MCF 10A (cell line): ENCODE measurements at regions not wholly inside any gene's neighbourhood (a gene's known extent, or its start where the extent isn't known, plus 50 kb on each side); places are given as distances from the start of the nearest gene placed in this dataset.

ENCODE experiments used
- BruUV-seq: library from RNA; stranded (reverse); fragments of 400-500 nt; replicated peaks from 2 replicates; lab custom pipeline; 2021; lab: Mats Ljungman, UMichigan
- CTCF ChIA-PET: fragments of 300-600 bp; sonication (Branson Sonifier 250); formaldehyde crosslinking; extraction: SDS; loops from one replicate; lab custom pipeline; 2021; ENCODE audit warnings: antibody characterized with exemption, inconsistent platforms; lab: Yijun Ruan, JAX
- POLR2A ChIA-PET: fragments of 300-600, 350-650 bp; sonication (Branson Sonifier 250); formaldehyde crosslinking; extraction: SDS; loops from one replicate; lab custom pipeline; 2020; ENCODE audit warnings: antibody characterized with exemption, inconsistent platforms; lab: Yijun Ruan, JAX
- DNase-seq: peaks from one replicate; pipeline ENCODE4 v3.0.0-alpha.2; 2018; ENCODE audit not compliant: unreplicated experiment
- H3K27ac Mint-ChIP-seq: one replicate; pipeline ENCODE4 v1.8.0; 2022; ENCODE audit warnings: mild to moderate bottlenecking, low read depth, mixed read lengths; ENCODE audit not compliant: unreplicated experiment
- H3K27me3 Mint-ChIP-seq: one replicate; pipeline ENCODE4 v1.8.0; 2022; ENCODE audit warnings: mixed read lengths; ENCODE audit not compliant: insufficient read depth, unreplicated experiment
- H3K36me3 Mint-ChIP-seq: one replicate; pipeline ENCODE4 v1.8.0; 2022; ENCODE audit warnings: mild to moderate bottlenecking, moderate library complexity, mixed read lengths; ENCODE audit not compliant: insufficient read depth, unreplicated experiment
- H3K4me1 Mint-ChIP-seq: one replicate; pipeline ENCODE4 v1.8.0; 2022; ENCODE audit warnings: mixed read lengths; ENCODE audit not compliant: insufficient read depth, unreplicated experiment
- H3K4me3 Mint-ChIP-seq: one replicate; pipeline ENCODE4 v1.8.0; 2022; ENCODE audit warnings: mild to moderate bottlenecking, moderate library complexity, mixed read lengths; ENCODE audit not compliant: unreplicated experiment
- H3K9me3 Mint-ChIP-seq: one replicate; pipeline ENCODE4 v1.8.0; 2022; ENCODE audit warnings: mixed read lengths; ENCODE audit not compliant: unreplicated experiment
- intact Hi-C: fragments of 100-400 bp; cut with micrococcal nuclease; formaldehyde crosslinking; loops from 2 replicates; pipeline ENCODE4 v1.14.1; 2022
- TF ChIP-seq, protein P1 (sequence below): fragments of 200-600 bp; IDR thresholded peaks from one replicate; pipeline ENCODE4 v1.8.0; 2022; ENCODE audit warnings: antibody characterized with exemption, mild to moderate bottlenecking; ENCODE audit not compliant: unreplicated experiment

- ChIA-PET CTCF (interaction anchor here (0.6 to 1.2 kb wide), 3 partner anchors 65 to 806 kb away, joined by 3 read pairs; no protein-coding TSS in a partner anchor), POLR2A (no interaction called here)
- intact Hi-C loops, result loop anchor here (1.0 to 2.0 kb wide), 2 partner anchors 215 to 808 kb away; no protein-coding TSS in a partner anchor
- H3K36me3 Mint-ChIP-seq, result no peaks in the 10 kb centered on the region
- H3K9me3 Mint-ChIP-seq, result no peaks in the 10 kb centered on the region
- peaks cover 4% of the 10 kb centered on the region for H3K4me1 Mint-ChIP-seq
- BruUV-seq, result no TSS peak
- H3K27me3 Mint-ChIP-seq, result no peaks in the 10 kb centered on the region
- no peak overlapping the region for H3K4me3 Mint-ChIP-seq
- H3K27ac Mint-ChIP-seq, result no peak overlapping the region
- DNase-seq, result peak; percentile 24
- TF ChIP-seq, protein P1, sequence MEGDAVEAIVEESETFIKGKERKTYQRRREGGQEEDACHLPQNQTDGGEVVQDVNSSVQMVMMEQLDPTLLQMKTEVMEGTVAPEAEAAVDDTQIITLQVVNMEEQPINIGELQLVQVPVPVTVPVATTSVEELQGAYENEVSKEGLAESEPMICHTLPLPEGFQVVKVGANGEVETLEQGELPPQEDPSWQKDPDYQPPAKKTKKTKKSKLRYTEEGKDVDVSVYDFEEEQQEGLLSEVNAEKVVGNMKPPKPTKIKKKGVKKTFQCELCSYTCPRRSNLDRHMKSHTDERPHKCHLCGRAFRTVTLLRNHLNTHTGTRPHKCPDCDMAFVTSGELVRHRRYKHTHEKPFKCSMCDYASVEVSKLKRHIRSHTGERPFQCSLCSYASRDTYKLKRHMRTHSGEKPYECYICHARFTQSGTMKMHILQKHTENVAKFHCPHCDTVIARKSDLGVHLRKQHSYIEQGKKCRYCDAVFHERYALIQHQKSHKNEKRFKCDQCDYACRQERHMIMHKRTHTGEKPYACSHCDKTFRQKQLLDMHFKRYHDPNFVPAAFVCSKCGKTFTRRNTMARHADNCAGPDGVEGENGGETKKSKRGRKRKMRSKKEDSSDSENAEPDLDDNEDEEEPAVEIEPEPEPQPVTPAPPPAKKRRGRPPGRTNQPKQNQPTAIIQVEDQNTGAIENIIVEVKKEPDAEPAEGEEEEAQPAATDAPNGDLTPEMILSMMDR, result no peak
Measured at GRCh38 chr3:25904206-25904605, 114.3 kb downstream of the OXSM start.

- peaks cover 4% of the 10 kb centered on the region for H3K4me1 Mint-ChIP-seq
- no peaks in the 10 kb centered on the region for H3K36me3 Mint-ChIP-seq
- ChIA-PET CTCF (interaction anchor here (0.5 to 1.2 kb wide), 5 partner anchors 20 to 806 kb away, joined by 3 to 6 read pairs (median 3); no protein-coding TSS in a partner anchor), POLR2A (interaction anchor here (0.6 kb wide), 1 partner anchor 681 kb away, joined by 3 read pairs; no protein-coding TSS in a partner anchor)
- intact Hi-C loops, result no loop called here
- BruUV-seq, result no TSS peak
- no peak overlapping the region for H3K4me3 Mint-ChIP-seq
- TF ChIP-seq, protein P1, result no peak
- no peaks in the 10 kb centered on the region for H3K9me3 Mint-ChIP-seq
- peak overlapping the region; percentile 23 for H3K27ac Mint-ChIP-seq
- H3K27me3 Mint-ChIP-seq, result no peaks in the 10 kb centered on the region
- DNase-seq, result no peak
Measured at GRCh38 chr3:25906132-25906906, 116.4 kb downstream of the OXSM start.

GRCh38 chr3:25907081-25907480 lies 117.2 kb downstream of the OXSM start:
- intact Hi-C loops, result no loop called here
- H3K4me1 Mint-ChIP-seq, result peaks cover 4% of the 10 kb centered on the region
- CTCF ChIA-PET, result interaction anchor here (0.6 to 1.2 kb wide), 3 partner anchors 19 to 81 kb away, joined by 3 to 6 read pairs (median 3); no protein-coding TSS in a partner anchor
- DNase-seq, result no peak
- TF ChIP-seq, protein P1, result no peak
- H3K9me3 Mint-ChIP-seq, result no peaks in the 10 kb centered on the region
- H3K36me3 Mint-ChIP-seq, result no peaks in the 10 kb centered on the region
- no peak overlapping the region for H3K4me3 Mint-ChIP-seq
- POLR2A ChIA-PET, result interaction anchor here (0.8 kb wide), 1 partner anchor 15 kb away, joined by 4 read pairs; no protein-coding TSS in a partner anchor
- peak overlapping the region; percentile 16 for H3K27ac Mint-ChIP-seq
- no TSS peak for BruUV-seq
- no peaks in the 10 kb centered on the region for H3K27me3 Mint-ChIP-seq

- intact Hi-C loops, result no loop called here
- Mint-ChIP-seq H3K36me3 (no peaks in the 10 kb centered on the region), H3K4me1 (peaks cover 4% of the 10 kb centered on the region), H3K27me3 (no peaks in the 10 kb centered on the region), H3K9me3 (no peaks in the 10 kb centered on the region), H3K27ac (no peak overlapping the region), H3K4me3 (no peak overlapping the region)
- TF ChIP-seq, protein P1, result no peak
- no TSS peak for BruUV-seq
- ChIA-PET POLR2A (no interaction called here), CTCF (interaction anchor here (0.7 kb wide), 1 partner anchor 190 kb away, joined by 4 read pairs; no protein-coding TSS in a partner anchor)
- no peak for DNase-seq
Measured at GRCh38 chr3:25910105-25910504, 120.2 kb downstream of the OXSM start.
